ENCODE measurements at regions not wholly inside any gene's neighbourhood (a gene's known extent, or its start where the extent isn't known, plus 50 kb on each side); places are given as distances from the start of the nearest gene placed in this dataset.

GRCh38 chr11:104338186-104338585 is 174.2 kb upstream of the PDGFD start:
- no peak for DNase-seq (ENCODE audit: low read depth, low spot score)
- H3K36me3 Mint-ChIP-seq (ENCODE audit: low read depth) = no peaks in the 10 kb centered on the region
- no peak overlapping the region for H3K4me3 Mint-ChIP-seq
- H3K27me3 Mint-ChIP-seq (ENCODE audit: low read depth) = no peaks in the 10 kb centered on the region
- no peak overlapping the region for H3K27ac Mint-ChIP-seq (ENCODE audit: unreplicated experiment)
- peaks cover 4% of the 10 kb centered on the region for H3K9me3 Mint-ChIP-seq
- TF ChIP-seq, protein P1, sequence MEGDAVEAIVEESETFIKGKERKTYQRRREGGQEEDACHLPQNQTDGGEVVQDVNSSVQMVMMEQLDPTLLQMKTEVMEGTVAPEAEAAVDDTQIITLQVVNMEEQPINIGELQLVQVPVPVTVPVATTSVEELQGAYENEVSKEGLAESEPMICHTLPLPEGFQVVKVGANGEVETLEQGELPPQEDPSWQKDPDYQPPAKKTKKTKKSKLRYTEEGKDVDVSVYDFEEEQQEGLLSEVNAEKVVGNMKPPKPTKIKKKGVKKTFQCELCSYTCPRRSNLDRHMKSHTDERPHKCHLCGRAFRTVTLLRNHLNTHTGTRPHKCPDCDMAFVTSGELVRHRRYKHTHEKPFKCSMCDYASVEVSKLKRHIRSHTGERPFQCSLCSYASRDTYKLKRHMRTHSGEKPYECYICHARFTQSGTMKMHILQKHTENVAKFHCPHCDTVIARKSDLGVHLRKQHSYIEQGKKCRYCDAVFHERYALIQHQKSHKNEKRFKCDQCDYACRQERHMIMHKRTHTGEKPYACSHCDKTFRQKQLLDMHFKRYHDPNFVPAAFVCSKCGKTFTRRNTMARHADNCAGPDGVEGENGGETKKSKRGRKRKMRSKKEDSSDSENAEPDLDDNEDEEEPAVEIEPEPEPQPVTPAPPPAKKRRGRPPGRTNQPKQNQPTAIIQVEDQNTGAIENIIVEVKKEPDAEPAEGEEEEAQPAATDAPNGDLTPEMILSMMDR (conservative IDR thresholded peaks at IDR 0.05) = no peak
- no peaks in the 10 kb centered on the region for H3K4me1 Mint-ChIP-seq

DNA sequence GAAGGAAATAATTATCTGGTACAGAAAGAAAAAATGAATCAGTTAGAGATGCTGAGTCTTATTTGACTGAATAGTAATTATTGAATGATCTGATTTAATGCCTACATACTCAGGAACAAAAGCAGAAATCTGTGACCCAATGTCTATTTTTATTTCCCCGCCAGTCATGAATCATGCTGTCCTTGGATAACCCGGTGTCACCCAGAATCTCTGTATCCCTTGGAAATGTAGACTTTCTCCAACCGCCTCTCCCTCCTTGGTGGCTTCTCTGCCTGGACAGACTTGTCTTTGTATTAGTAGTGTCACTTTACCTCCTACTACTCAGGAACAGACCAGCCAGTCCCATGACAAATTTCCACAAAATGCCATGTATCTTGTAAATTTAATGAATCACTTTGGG is 173.3 kb upstream of the PDGFD start:
- DNase-seq (ENCODE audit: low read depth, low spot score) = no peak
- no peaks in the 10 kb centered on the region for H3K27me3 Mint-ChIP-seq (ENCODE audit: low read depth)
- no peaks in the 10 kb centered on the region for H3K4me1 Mint-ChIP-seq
- TF ChIP-seq, protein P1 (conservative IDR thresholded peaks at IDR 0.05) = no peak
- H3K36me3 Mint-ChIP-seq (ENCODE audit: low read depth) = no peaks in the 10 kb centered on the region
- no peak overlapping the region for H3K27ac Mint-ChIP-seq (ENCODE audit: unreplicated experiment)
- H3K9me3 Mint-ChIP-seq = peaks cover 4% of the 10 kb centered on the region
- no peak overlapping the region for H3K4me3 Mint-ChIP-seq

DNA sequence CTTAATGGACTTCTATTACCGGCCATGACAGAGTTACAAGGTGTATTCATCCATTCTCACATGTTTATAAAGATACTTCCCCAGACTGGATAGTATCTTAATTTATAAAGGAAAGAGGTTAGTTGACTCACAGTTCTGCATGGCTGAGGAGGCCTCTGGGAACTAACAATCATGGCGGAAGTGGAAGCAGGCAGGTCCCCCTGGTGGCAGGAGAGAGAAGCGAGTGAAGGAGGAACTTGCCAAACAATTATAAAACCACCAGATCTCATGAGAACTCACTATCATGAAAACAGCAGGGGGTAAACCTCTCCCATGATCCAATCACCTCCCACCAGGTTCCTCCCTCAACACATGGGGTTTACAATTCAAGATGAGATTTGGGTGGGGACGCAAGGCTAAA is 170.0 kb upstream of the PDGFD start:
- no peak overlapping the region for H3K27ac Mint-ChIP-seq (ENCODE audit: unreplicated experiment)
- no peaks in the 10 kb centered on the region for H3K27me3 Mint-ChIP-seq (ENCODE audit: low read depth)
- no peak overlapping the region for H3K4me3 Mint-ChIP-seq
- no peaks in the 10 kb centered on the region for H3K36me3 Mint-ChIP-seq (ENCODE audit: low read depth)
- H3K9me3 Mint-ChIP-seq = peaks cover 2% of the 10 kb centered on the region
- no peak for DNase-seq (ENCODE audit: low read depth, low spot score)
- TF ChIP-seq, protein P1 (conservative IDR thresholded peaks at IDR 0.05) = peak; percentile 48
- H3K4me1 Mint-ChIP-seq = no peaks in the 10 kb centered on the region

DNA sequence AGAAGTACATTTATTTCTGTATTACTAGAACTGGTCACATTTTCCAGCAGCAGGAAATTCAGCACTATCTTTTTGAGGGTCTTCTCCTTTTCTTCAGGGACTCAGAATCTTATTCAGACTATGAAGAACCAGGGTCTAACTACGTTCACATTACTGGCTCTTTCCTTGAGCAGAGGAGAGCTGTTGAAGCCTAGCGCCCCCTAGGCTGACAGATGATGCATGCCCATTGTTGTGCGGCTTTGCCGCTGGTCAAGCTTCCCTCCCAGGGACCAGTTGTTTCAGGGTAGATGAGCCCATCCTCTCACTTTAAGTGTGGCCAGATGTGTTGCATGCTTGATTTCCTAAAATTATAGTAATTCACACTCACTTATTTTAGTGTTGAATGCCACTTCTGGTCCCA is 168.2 kb upstream of the PDGFD start:
- TF ChIP-seq, protein P1 (conservative IDR thresholded peaks at IDR 0.05) = peak; percentile 41
- no peaks in the 10 kb centered on the region for H3K36me3 Mint-ChIP-seq (ENCODE audit: low read depth)
- H3K4me3 Mint-ChIP-seq = no peak overlapping the region
- peak; percentile 34 for DNase-seq (ENCODE audit: low read depth, low spot score)
- H3K27me3 Mint-ChIP-seq (ENCODE audit: low read depth) = no peaks in the 10 kb centered on the region
- H3K9me3 Mint-ChIP-seq = peaks cover 2% of the 10 kb centered on the region
- no peak overlapping the region for H3K27ac Mint-ChIP-seq (ENCODE audit: unreplicated experiment)
- H3K4me1 Mint-ChIP-seq = no peaks in the 10 kb centered on the region

DNA sequence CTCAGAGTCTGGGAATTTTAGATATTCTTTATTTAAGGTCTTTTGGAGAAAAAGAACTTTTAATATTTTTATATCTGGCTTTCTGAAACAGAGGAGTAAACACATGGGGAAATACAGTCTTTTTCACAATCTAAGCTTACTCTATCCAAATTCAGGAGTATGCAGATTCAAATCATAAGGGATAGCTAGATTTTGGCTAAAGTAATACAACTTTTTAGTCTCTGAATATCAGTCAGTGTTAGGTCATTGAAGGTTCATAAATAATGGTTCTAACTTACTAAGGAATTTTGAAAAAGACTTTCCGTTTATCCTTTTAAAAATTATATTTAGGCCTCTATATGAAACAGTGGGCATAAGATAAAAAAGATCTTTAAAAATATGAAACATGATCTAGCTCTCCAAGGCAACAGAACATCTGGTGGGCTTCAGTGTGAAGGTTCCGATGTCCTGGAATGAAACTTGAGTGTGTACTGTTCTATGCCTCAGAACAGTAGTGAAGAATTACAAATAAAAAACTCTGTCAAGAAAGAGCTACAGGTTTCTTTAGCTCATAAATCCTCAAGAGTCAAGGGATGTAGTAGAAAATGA is 165.2 kb upstream of the PDGFD start:
- Mint-ChIP-seq H3K27me3 (ENCODE audit: low read depth) (no peaks in the 10 kb centered on the region), H3K36me3 (ENCODE audit: low read depth) (no peaks in the 10 kb centered on the region), H3K4me1 (no peaks in the 10 kb centered on the region), H3K27ac (ENCODE audit: unreplicated experiment) (no peak overlapping the region), H3K4me3 (no peak overlapping the region), H3K9me3 (peaks cover 6% of the 10 kb centered on the region)
- TF ChIP-seq, protein P1 (conservative IDR thresholded peaks at IDR 0.05) = no peak
- DNase-seq (ENCODE audit: low read depth, low spot score) = no peak
